ENCODE measurements at regions not wholly inside any gene's neighbourhood (a gene's known extent, or its start where the extent isn't known, plus 50 kb on each side); places are given as distances from the start of the nearest gene placed in this dataset.

GRCh38 chr9:87340391-87340790, 157.3 kb upstream of the DAPK1 start:
- no peak overlapping the region for H3K4me3 Mint-ChIP-seq (ENCODE audit: low read depth)
- no peaks in the 10 kb centered on the region for H3K36me3 Mint-ChIP-seq (ENCODE audit: low read depth)
- intact Hi-C loops (cut with micrococcal nuclease): loop anchor here (10.0 kb wide), 1 partner anchor 234 kb away; no protein-coding TSS in a partner anchor
- H3K27me3 Mint-ChIP-seq (ENCODE audit: low read depth): peaks cover 27% of the 10 kb centered on the region
- H3K9me3 Mint-ChIP-seq: no peaks in the 10 kb centered on the region
- peaks cover 8% of the 10 kb centered on the region for H3K4me1 Mint-ChIP-seq (ENCODE audit: low read depth)
- no peak overlapping the region for H3K27ac Mint-ChIP-seq
- no peak for DNase-seq (ENCODE audit: low spot score)

DNA sequence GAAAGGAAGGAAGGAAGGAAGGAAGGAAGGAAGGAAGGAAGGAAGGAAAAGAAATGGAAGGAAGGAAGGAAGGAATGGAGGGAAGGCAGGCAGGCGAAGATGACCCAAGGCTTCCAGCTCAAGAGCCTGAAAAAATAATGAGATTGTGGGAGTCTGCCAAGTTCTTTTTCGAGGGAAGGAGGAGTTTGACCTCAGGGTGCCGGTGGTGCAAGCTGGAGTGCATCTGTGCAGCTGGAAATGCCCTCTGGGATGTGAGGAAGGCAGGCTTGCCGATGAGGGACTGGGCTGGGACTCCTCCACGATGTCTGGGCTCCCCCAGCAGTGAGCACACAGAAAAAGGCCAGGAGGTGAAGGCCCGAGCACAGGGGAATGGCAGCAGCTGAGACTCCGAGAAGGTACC, 154.9 kb upstream of the DAPK1 start:
- no peaks in the 10 kb centered on the region for H3K36me3 Mint-ChIP-seq (ENCODE audit: low read depth)
- no peak overlapping the region for H3K4me3 Mint-ChIP-seq (ENCODE audit: low read depth)
- intact Hi-C loops (cut with micrococcal nuclease): loop anchor here (10.0 kb wide), 1 partner anchor 232 kb away; no protein-coding TSS in a partner anchor
- peaks cover 2% of the 10 kb centered on the region for H3K4me1 Mint-ChIP-seq (ENCODE audit: low read depth)
- H3K9me3 Mint-ChIP-seq: no peaks in the 10 kb centered on the region
- peaks cover 16% of the 10 kb centered on the region for H3K27me3 Mint-ChIP-seq (ENCODE audit: low read depth)
- no peak for DNase-seq (ENCODE audit: low spot score)
- H3K27ac Mint-ChIP-seq: no peak overlapping the region

- Mint-ChIP-seq H3K4me3 (ENCODE audit: low read depth) (no peak overlapping the region), H3K27me3 (ENCODE audit: low read depth) (peaks cover 4% of the 10 kb centered on the region), H3K9me3 (no peaks in the 10 kb centered on the region), H3K27ac (no peak overlapping the region), H3K4me1 (ENCODE audit: low read depth) (no peaks in the 10 kb centered on the region), H3K36me3 (ENCODE audit: low read depth) (no peaks in the 10 kb centered on the region)
- intact Hi-C loops (cut with micrococcal nuclease): loop anchor here (10.0 kb wide), 1 partner anchor 231 kb away; no protein-coding TSS in a partner anchor
- no peak for DNase-seq (ENCODE audit: low spot score)
These were observed 153.7 kb upstream of the DAPK1 start for GRCh38 chr9:87343816-87344430.

DNA sequence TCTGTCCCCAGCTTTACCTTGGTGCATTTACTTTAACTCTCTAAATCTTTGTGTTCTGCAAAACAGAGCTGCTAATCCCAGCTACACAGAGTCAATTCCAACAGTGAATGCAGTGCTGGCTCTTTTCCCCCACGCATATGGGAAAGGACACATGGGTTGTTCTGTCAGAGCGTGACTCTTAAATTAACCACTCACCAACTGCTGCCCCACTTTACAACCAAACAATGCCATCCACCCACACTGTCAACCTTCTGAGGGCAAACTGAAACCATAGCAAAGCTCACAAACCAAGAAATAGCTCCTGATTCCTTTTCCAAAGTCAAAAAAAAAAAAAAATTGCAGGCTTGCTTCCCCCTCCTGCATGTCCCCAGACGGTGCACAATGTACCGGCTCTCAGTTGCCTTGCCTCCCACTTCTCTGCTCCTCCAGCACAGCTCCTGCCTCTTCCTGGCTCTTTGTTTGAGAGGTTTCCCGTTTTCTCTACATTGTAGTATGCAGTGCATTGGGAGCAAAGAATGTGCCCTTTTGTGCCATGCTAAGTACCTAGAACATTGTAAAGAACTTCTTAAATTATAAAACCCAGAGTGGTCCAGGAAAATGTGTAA, 151.5 kb upstream of the DAPK1 start:
- H3K4me3 Mint-ChIP-seq (ENCODE audit: low read depth): no peak overlapping the region
- H3K36me3 Mint-ChIP-seq (ENCODE audit: low read depth): no peaks in the 10 kb centered on the region
- no peak for DNase-seq (ENCODE audit: low spot score)
- H3K9me3 Mint-ChIP-seq: no peaks in the 10 kb centered on the region
- intact Hi-C loops (cut with micrococcal nuclease): loop anchor here (10.0 kb wide), 1 partner anchor 229 kb away; no protein-coding TSS in a partner anchor
- H3K27ac Mint-ChIP-seq: no peak overlapping the region
- no peaks in the 10 kb centered on the region for H3K4me1 Mint-ChIP-seq (ENCODE audit: low read depth)
- peaks cover 6% of the 10 kb centered on the region for H3K27me3 Mint-ChIP-seq (ENCODE audit: low read depth)

DNA sequence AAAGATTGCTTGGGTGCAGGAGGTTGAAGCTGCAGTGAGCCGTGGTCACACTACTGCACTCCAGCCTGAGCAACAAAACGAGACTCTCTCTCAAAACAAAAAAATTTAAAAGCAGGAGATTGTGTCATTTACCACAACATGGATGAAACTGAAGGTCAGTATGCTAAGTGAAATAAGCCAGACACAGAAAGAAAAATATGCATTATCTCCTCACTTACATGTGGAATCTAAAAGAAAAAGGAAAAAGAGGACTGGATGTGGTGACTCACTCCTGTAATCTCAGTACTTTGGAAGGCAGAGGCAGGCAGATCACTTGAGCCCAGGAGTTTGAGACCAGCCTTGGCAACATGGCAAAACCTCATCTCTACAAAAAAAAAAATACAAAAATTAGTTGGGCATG, 146.8 kb upstream of the DAPK1 start:
- Mint-ChIP-seq H3K4me1 (ENCODE audit: low read depth) (no peaks in the 10 kb centered on the region), H3K27me3 (ENCODE audit: low read depth) (peaks cover 18% of the 10 kb centered on the region), H3K36me3 (ENCODE audit: low read depth) (no peaks in the 10 kb centered on the region), H3K4me3 (ENCODE audit: low read depth) (no peak overlapping the region), H3K9me3 (no peaks in the 10 kb centered on the region), H3K27ac (no peak overlapping the region)
- intact Hi-C loops (cut with micrococcal nuclease): no loop called here
- DNase-seq (ENCODE audit: low spot score): no peak

DNA sequence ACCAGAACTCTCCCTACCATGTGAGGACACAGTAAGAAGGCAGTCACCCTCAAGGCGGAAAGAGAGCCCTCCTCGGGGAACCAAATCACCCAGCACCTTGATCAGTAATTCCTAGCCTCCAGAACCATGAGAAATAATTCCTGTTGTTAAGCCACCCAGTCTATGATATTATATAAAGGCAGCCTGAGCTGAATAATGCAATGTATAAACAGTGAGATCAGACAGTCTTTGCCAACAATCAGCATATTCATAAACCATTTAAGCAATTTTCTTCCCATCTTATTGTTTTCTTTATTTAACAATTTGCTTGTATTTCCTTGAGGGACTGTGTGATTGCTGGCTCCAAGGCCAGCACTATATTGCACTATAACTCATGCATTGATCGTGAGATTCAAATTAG, 144.4 kb upstream of the DAPK1 start:
- Mint-ChIP-seq H3K9me3 (no peaks in the 10 kb centered on the region), H3K27me3 (ENCODE audit: low read depth) (peaks cover 18% of the 10 kb centered on the region), H3K27ac (no peak overlapping the region), H3K4me3 (ENCODE audit: low read depth) (no peak overlapping the region), H3K36me3 (ENCODE audit: low read depth) (no peaks in the 10 kb centered on the region), H3K4me1 (ENCODE audit: low read depth) (no peaks in the 10 kb centered on the region)
- intact Hi-C loops (cut with micrococcal nuclease): no loop called here
- no peak for DNase-seq (ENCODE audit: low spot score)

DNA sequence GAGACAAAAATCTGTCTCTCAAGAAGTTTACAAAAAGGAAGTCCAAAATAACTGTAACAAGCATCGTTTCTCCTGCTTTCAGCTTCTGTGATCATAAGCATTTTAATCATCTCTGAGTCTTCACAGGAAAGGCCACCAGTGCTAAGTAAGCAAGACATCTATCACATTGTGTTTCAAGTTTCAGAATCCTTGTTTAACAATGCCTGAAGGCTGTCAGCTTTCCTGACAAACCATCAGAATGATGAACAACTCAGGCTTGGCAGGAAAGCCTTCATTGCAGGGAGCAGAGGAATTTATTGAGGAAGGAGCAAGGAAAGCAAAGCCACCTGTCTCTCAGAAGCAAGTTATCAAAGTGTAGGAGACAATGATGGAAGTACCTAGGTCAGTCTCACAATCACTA, 143.5 kb upstream of the DAPK1 start:
- intact Hi-C loops (cut with micrococcal nuclease): no loop called here
- Mint-ChIP-seq H3K4me3 (ENCODE audit: low read depth) (no peak overlapping the region), H3K27me3 (ENCODE audit: low read depth) (peaks cover 17% of the 10 kb centered on the region), H3K9me3 (no peaks in the 10 kb centered on the region), H3K4me1 (ENCODE audit: low read depth) (no peaks in the 10 kb centered on the region), H3K27ac (no peak overlapping the region), H3K36me3 (ENCODE audit: low read depth) (no peaks in the 10 kb centered on the region)
- DNase-seq (ENCODE audit: low spot score): no peak

- Mint-ChIP-seq H3K4me1 (ENCODE audit: low read depth) (no peaks in the 10 kb centered on the region), H3K36me3 (ENCODE audit: low read depth) (no peaks in the 10 kb centered on the region), H3K4me3 (ENCODE audit: low read depth) (no peak overlapping the region), H3K27ac (no peak overlapping the region), H3K27me3 (ENCODE audit: low read depth) (peaks cover 21% of the 10 kb centered on the region), H3K9me3 (no peaks in the 10 kb centered on the region)
- DNase-seq (ENCODE audit: low spot score): no peak
- intact Hi-C loops (cut with micrococcal nuclease): no loop called here
These were observed 140.1 kb upstream of the DAPK1 start for GRCh38 chr9:87357600-87357999.

DNA sequence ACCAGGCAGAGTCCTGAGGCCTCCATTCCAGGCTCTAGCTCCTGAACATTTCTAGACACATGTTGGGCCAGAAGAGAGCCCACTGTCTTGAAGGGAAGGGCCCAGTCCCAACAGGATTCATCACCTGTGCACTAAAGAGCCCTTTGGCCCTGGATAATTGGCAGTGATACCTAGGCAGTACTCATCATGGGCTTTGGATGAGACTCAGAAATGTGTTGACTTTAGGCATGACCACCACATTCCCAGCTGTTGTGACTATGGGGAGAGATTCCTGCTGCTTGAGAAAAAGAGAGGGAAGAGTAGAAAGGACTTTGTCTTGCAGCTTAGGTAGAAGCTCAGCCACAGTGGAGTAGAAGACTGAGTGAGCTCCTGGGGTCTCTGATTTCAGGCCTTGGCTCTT, 138.4 kb upstream of the DAPK1 start:
- Mint-ChIP-seq H3K4me1 (ENCODE audit: low read depth) (no peaks in the 10 kb centered on the region), H3K4me3 (ENCODE audit: low read depth) (no peak overlapping the region), H3K27me3 (ENCODE audit: low read depth) (peaks cover 23% of the 10 kb centered on the region), H3K9me3 (no peaks in the 10 kb centered on the region), H3K27ac (no peak overlapping the region), H3K36me3 (ENCODE audit: low read depth) (no peaks in the 10 kb centered on the region)
- DNase-seq (ENCODE audit: low spot score): no peak
- intact Hi-C loops (cut with micrococcal nuclease): no loop called here

DNA sequence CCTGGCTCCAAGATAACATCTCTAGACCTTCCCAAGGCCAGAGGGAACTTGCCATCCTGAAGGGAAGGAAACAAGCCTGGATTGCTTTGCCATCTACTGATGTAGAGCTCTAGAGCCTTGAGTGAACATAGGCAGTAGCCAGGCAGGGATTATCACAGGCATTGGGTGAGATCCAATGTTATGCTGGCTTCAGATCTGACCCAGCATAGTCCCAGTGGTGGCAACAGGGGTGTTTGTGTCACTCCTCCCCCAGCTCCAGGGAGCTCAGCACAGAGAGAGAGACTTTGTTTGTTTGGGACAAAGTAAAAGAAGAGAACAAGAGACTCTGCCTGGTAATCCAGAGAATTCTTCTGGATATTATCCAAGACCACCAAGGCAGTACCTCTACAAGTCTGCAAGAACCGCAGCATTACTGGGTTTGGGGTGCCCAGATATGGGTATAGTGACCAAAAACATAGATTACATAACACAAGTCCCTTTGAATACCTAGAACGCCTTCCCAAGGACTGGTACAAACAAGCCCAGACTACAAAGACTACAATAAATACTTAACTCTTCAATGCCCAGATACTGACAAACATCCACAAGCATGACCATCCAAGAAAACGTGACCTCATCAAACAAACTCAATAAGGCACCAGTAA, 137.6 kb upstream of the DAPK1 start:
- no peak overlapping the region for H3K4me3 Mint-ChIP-seq (ENCODE audit: low read depth)
- H3K27ac Mint-ChIP-seq: no peak overlapping the region
- intact Hi-C loops (cut with micrococcal nuclease): no loop called here
- no peaks in the 10 kb centered on the region for H3K4me1 Mint-ChIP-seq (ENCODE audit: low read depth)
- DNase-seq (ENCODE audit: low spot score): no peak
- no peaks in the 10 kb centered on the region for H3K36me3 Mint-ChIP-seq (ENCODE audit: low read depth)
- H3K27me3 Mint-ChIP-seq (ENCODE audit: low read depth): peaks cover 25% of the 10 kb centered on the region
- H3K9me3 Mint-ChIP-seq: no peaks in the 10 kb centered on the region

- H3K4me3 Mint-ChIP-seq (ENCODE audit: low read depth): no peak overlapping the region
- H3K4me1 Mint-ChIP-seq (ENCODE audit: low read depth): peaks cover 11% of the 10 kb centered on the region
- H3K27ac Mint-ChIP-seq: no peak overlapping the region
- peaks cover 15% of the 10 kb centered on the region for H3K27me3 Mint-ChIP-seq (ENCODE audit: low read depth)
- no peak for DNase-seq (ENCODE audit: low spot score)
- no peaks in the 10 kb centered on the region for H3K9me3 Mint-ChIP-seq
- H3K36me3 Mint-ChIP-seq (ENCODE audit: low read depth): no peaks in the 10 kb centered on the region
- intact Hi-C loops (cut with micrococcal nuclease): loop anchor here (10.0 kb wide), 1 partner anchor 935 kb away; no protein-coding TSS in a partner anchor
These were observed 127.5 kb upstream of the DAPK1 start for GRCh38 chr9:87370049-87370685.

DNA sequence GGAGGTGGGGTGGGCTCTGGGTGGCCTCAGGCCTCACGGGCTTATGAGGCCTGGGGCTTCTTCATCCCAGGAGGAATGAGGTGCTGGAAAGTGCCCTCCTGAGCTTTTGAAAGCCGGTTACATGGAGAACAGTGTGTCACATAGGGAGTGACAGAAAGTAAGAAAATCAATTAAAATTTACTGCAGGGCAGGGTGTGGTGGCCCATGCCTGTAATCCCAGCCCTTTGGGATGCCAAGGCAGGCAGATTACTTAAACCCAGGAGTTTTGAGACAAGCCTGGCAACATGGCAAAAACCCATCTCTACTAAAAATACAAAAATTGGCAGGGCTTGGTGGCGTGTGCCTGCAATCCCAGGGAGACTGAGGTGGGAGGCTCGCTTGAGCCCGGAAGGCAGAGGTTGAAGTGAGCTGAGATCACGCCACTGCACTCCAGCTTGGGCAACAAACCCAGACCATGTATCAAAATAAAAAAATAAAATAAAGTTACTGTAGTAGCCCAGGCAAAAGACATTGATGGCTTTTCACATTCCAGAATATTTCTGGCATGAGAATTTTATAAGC, 125.8 kb upstream of the DAPK1 start:
- Mint-ChIP-seq H3K27ac (no peak overlapping the region), H3K4me3 (ENCODE audit: low read depth) (no peak overlapping the region), H3K9me3 (no peaks in the 10 kb centered on the region), H3K27me3 (ENCODE audit: low read depth) (peaks cover 13% of the 10 kb centered on the region), H3K4me1 (ENCODE audit: low read depth) (peaks cover 11% of the 10 kb centered on the region), H3K36me3 (ENCODE audit: low read depth) (no peaks in the 10 kb centered on the region)
- no peak for DNase-seq (ENCODE audit: low spot score)
- intact Hi-C loops (cut with micrococcal nuclease): loop anchor here (10.0 kb wide), 1 partner anchor 933 kb away; no protein-coding TSS in a partner anchor

Measured in activated T-helper 2 cell treated with anti-CD3 and anti-CD28 coated beads, Interferon-gamma antibody, Interleukin-2, Interleukin-4, amounts not matched to agents 10 μg/mL and 5 μg/mL and 100 μg/mL, durations not matched to agents 14 hours and 24 hours and 36 hours (primary cell).